ENCODE measurements at regions not wholly inside any gene's neighbourhood (a gene's known extent, or its start where the extent isn't known, plus 50 kb on each side); places are given as distances from the start of the nearest gene placed in this dataset.
"Not testable (repeated sequence)": the region's sequence is repeated elsewhere in the genome, so short reads cannot be mapped to it uniquely, and the experiment has no call there.

DNA sequence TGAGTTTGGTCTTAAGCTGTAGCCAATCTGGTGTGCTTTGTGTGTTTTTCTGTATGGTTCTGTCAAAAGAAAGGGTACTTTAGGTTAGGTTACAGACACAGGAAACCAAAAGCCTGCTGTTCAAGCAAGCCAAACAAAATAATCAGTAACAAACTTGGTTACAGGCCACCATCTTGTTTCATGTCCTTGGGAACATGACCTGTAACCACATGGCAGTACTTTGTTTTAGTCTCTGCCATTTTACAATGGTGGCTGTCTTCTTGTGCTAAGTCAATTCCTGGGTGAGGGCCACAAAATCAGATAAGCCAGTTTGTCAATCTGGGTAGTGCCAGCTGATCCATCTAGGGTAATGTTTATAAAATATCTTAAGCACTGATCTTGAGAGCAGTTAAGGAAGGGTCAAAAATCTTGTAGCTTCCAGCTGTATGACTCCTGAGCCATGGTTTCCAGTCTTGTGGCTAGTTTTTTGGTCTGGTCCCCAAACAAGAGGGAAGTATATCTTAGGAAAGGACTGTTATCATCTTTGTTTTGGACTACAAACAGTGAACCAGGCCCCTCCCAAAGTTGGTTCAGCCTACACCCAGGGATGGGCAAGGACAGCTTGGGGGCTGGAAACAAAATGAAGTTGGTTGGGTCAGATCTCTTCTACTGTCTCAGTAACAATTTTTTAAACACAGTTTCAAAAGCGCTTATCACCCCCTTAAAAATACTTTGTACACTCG is 90.0 kb downstream of the IGLL5 start:
- no peak for DNase-seq (ENCODE audit: low read depth in 2 of 2)

- DNase-seq (ENCODE audit: low read depth in 2 of 2) = no peak
Observed at GRCh38 chr22:22978637-22979036, 91.0 kb downstream of the IGLL5 start.

DNA sequence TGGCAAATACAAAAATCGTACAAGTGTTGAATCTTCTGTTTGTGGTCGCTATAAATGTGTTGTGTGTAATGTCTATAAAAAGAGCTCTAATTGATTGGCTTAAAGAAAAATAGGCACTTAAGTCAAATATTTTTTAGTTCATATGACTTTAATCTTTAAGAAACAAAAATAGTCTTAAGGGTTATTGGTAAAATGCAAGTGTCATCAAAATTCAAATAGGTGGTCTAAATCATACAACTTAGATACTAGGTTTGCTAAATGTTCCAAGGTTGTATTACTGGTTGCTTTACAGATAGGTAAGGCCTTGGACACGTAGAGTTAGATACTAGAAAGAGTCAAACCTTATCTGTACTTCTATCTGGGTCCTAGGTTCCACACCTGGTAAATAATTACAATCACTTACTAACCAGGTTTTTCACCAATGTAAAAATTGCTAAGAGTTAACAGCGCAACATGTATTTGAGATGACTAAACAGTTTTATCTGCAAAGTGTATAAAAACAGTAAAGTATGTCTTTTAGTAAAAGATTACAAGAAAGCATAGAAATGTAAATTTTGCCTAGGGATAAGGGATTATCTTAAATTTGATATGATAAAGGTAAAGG is 91.1 kb upstream of the GNAZ start:
- DNase-seq (ENCODE audit: low read depth in 2 of 2) = no peak

DNA sequence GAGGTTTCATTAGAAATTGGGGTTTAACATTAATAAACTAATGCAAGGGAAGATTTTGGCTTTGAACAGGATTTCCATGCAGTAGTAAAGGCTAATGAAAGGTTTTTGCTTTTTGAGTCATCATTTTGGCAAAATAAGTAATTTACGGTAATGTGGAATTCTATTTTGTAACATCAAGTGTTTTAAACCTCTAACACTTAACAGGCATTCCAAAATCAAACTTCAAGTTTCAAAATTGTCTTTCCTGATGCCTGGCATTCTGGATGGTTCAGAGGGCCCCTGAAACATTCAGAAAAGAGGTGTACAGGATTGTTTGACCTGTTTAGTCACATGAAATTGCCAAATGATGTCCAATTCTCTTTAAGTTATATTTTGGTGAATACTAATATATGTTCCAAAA is 90.4 kb upstream of the GNAZ start:
- no peak for DNase-seq (ENCODE audit: low read depth in 2 of 2)

- no peak for DNase-seq (ENCODE audit: low read depth in 2 of 2)
Observed at GRCh38 chr22:22981670-22982571, 88.4 kb upstream of the GNAZ start.

DNA sequence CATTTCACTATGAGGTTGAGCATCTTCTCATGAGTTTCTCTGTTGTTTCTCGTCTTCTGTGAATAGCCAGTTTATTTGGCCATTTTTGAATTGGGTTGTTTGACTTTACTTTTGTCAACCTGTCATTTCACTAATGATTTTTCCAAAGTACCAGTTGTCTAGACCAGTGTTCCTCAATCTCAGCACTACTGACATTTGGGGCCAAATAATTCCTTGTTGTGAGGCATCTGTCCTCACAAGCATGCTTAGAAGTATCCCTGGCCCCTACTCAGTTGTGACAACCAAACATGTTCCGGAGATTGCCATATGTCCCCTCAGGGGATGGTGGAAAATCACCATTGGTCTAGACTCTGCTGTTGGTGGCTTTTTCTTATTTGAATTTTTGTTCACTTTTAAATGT is 87.7 kb upstream of the GNAZ start:
- DNase-seq (ENCODE audit: low read depth in 2 of 2) = no peak

- DNase-seq (ENCODE audit: low read depth in 2 of 2) = no peak
Observed at GRCh38 chr22:22983123-22983522, 87.2 kb upstream of the GNAZ start.

- no peak for DNase-seq (ENCODE audit: low read depth in 2 of 2)
Observed at GRCh38 chr22:22983816-22984215, 86.5 kb upstream of the GNAZ start.

- no peak for DNase-seq (ENCODE audit: low read depth in 2 of 2)
Observed at GRCh38 chr22:22984967-22985366, 85.4 kb upstream of the GNAZ start.

- no peak for DNase-seq (ENCODE audit: low read depth in 2 of 2)
Observed at GRCh38 chr22:22986008-22986407, 84.3 kb upstream of the GNAZ start.

GRCh38 chr22:22986640-22987039 is 83.7 kb upstream of the GNAZ start:
- DNase-seq (ENCODE audit: low read depth in 2 of 2) = no peak

DNA sequence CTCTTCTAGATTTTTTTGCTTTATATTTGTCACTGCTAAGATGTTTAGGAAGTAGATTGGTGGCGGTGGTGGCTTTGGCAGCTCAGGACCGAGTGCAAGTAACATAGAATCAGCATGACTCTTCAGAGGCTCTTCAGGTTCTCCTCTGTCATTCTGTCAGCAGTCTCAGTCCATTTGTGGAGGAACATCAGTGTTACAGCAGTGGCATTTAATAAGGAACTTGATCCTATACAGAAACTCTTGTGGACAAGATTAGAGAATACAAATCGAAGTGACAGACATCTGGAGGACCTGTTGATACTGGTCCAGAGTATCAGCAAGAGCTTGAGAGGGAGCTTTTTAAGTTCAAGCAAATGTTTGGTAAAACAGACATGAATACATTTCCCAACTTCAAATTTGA is 82.2 kb upstream of the GNAZ start:
- DNase-seq (ENCODE audit: low read depth in 2 of 2) = no peak

DNA sequence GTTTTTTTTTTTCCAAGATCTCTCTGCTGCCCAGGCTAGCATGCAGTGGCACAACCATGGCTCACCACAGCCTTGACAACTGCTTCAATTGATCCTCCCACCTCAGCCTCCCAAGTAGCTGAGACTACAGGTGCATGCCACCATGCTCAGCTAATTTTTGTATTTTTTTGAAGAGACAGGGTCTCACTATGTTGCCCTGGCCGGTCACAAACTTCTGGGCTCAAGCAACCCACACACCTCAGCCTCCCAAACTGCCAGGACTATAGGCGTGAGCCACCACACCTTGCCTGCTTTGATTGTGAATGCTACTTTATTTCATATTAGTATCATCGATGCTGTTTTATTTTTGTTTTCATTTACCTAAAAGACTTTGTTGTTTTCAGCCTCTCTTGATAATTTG is 81.5 kb upstream of the GNAZ start:
- no peak for DNase-seq (ENCODE audit: low read depth in 2 of 2)

GRCh38 chr22:22989856-22990255 is 80.5 kb upstream of the GNAZ start:
- no peak for DNase-seq (ENCODE audit: low read depth in 2 of 2)

- not testable (repeated sequence) for DNase-seq (ENCODE audit: low read depth in 2 of 2)
Observed at GRCh38 chr22:22990711-22991505, 79.4 kb upstream of the GNAZ start.

GRCh38 chr22:22992474-22992873 is 77.8 kb upstream of the GNAZ start:
- DNase-seq (ENCODE audit: low read depth in 2 of 2) = no peak

GRCh38 chr22:22993184-22993583 is 77.1 kb upstream of the GNAZ start:
- DNase-seq (ENCODE audit: low read depth in 2 of 2) = no peak

DNA sequence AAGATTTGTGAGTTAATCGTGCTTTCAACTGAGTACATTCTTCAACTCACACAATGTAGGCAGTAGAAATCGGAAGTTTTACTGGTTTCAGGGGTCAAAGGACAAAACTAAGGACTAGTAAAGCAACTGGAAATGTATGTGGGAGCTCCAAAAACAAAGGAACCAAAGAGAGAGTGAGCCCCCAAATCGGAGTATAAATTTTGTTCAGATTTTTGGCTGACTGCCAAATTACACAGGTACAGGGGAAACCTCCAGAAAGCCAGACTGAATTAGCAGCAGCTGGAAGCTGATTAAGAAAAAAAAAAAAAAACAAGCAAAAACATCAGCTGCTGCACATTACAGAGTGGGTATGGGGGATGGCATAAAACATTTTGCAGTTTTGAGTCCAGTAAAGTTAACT is 75.2 kb upstream of the GNAZ start:
- DNase-seq (ENCODE audit: low read depth in 2 of 2) = no peak

DNA sequence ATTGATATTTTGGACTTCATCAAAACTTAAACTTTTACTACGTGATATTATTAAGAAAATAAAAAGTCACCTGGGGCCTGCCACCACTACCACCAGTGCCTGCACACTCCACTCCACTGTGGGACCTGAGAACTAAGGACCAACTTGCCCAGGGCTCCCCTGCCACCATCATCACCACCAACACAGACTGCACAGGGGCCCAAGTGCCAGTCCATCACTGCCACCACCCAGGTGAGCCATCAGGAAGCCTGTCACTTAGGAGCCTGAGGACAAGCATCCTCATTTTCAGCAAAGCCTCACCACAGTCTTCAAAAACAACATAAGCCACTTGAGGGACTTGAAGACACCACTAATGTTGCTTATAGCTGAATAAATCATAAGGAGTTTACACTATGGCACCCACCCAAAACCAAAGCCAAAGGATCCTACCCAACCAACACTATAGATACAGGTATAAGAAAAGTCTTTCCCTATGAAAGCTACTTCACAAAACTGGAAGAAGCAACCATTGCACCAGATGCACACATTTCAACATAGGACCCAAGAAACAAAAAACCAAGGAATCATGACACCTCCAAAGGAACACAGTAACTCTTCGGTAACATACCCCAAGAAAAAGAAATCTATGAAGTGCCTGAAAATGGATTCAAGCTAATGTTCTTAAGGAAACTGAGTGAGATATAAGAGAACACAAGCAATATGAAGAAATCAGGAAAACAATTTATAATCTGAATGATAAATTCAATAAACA is 73.6 kb upstream of the GNAZ start:
- DNase-seq (ENCODE audit: low read depth in 2 of 2) = no peak

DNA sequence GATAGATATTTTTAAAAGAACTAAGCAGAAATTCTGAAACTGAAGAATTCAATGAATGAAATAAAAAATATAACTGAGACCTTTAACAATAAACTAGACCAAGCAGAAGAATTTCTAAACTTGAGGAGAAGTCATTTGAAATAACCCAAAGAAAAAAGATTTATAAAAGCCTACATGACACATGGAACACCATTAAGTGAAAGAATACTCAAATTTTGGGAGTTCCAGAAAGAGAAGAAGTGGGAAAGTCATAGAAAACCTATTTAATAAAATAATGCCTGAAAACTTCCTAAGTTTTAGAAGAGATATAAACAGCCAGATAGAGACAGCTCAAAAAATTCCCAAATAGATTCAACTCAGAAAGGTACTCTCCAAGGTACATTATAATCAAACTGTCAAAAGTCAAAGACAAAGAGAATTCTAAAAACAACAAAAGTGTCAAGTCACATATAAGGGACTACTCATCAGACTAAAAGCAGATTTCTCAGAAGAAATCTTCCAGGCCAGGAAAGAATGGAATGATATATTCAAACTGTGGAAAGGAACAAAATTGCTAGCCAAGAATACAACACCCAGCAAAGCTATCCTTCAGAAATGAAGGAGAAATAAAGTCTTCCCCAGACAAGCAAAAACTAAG is 72.9 kb upstream of the GNAZ start:
- DNase-seq (ENCODE audit: low read depth in 2 of 2) = no peak

DNA sequence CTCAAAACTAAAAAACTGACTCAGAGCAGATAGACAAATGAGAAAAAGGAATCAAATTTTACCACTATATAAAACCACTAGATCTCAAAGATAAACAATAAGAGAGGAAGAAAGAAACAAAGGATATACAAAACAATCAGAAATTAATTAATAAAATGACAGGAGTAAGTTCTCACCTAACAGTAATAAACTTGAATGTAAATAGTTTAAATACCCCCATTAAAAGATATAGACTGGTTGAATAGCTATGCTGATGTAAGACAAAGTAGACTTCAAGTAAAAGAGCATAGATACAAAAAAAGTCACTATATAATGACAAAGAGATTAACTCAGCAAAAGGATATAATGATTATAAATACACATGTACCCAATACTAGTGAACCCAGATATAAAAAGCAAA is 72.3 kb upstream of the GNAZ start:
- DNase-seq (ENCODE audit: low read depth in 2 of 2) = no peak
